H9 (cell line): ENCODE measurements at regions not wholly inside any gene's neighbourhood (a gene's known extent, or its start where the extent isn't known, plus 50 kb on each side); places are given as distances from the start of the nearest gene placed in this dataset.

Experiments
- DNase-seq: peaks from one replicate; pipeline ENCODE4 v3.0.0-alpha.2; 2017
- H2AFZ ChIP-seq: one replicate; pipeline ENCODE4 v1.6.1; 2013; ENCODE audit warnings: mild to moderate bottlenecking, low read length, control low read depth, moderate library complexity
- H2AK5ac ChIP-seq: 2 replicates; pipeline ENCODE4 v1.6.1; 2013; ENCODE audit warnings: low read length, control low read depth, mixed read lengths; ENCODE audit not compliant: insufficient read length
- H2BK120ac ChIP-seq: one replicate; pipeline ENCODE4 v1.6.1; 2013; ENCODE audit warnings: low read depth, mild to moderate bottlenecking, low read length, control low read depth, inconsistent platforms; ENCODE audit not compliant: poor library complexity, severe bottlenecking
- H2BK12ac ChIP-seq: 2 replicates; pipeline ENCODE4 v1.6.1; 2013; ENCODE audit warnings: low read length, control low read depth, mixed read lengths, low read depth; ENCODE audit not compliant: insufficient read length
- H2BK15ac ChIP-seq: 2 replicates; pipeline ENCODE4 v1.6.1; 2013; ENCODE audit warnings: low read depth, low read length, control low read depth
- H2BK20ac ChIP-seq: one replicate; pipeline ENCODE4 v1.6.1; 2013; ENCODE audit warnings: low read depth, mild to moderate bottlenecking, low read length, control low read depth, inconsistent platforms; ENCODE audit not compliant: poor library complexity, severe bottlenecking
- H2BK5ac ChIP-seq: 2 replicates; pipeline ENCODE4 v1.6.1; 2013; ENCODE audit warnings: low read length, control low read depth, mixed read lengths; ENCODE audit not compliant: insufficient read length
- H3K14ac ChIP-seq: 2 replicates; pipeline ENCODE4 v1.6.1; 2013; ENCODE audit warnings: low read length, control low read depth; ENCODE audit not compliant: insufficient read depth
- H3K18ac ChIP-seq: 2 replicates; pipeline ENCODE4 v1.6.1; 2013; ENCODE audit warnings: low read depth, mild to moderate bottlenecking, mixed read lengths, low read length, control low read depth; ENCODE audit not compliant: insufficient read length
- H3K23ac ChIP-seq: 2 replicates; pipeline ENCODE4 v1.6.1; 2013; ENCODE audit warnings: low read length, control low read depth, mixed read lengths, low read depth; ENCODE audit not compliant: insufficient read length
- H3K23me2 ChIP-seq: 2 replicates; pipeline ENCODE4 v1.6.1; 2013; ENCODE audit warnings: low read depth, mild to moderate bottlenecking, mixed read lengths, low read length, control low read depth; ENCODE audit not compliant: insufficient read length, poor library complexity, severe bottlenecking
- H3K27ac ChIP-seq: 2 replicates; pipeline ENCODE4 v1.5.1; 2013; ENCODE audit warnings: low read length, control low read depth, mixed read lengths, low read depth; ENCODE audit not compliant: insufficient read length
- H3K27me3 ChIP-seq: 2 replicates; pipeline ENCODE4 v1.6.1; 2013; ENCODE audit warnings: low read length, control low read depth, inconsistent platforms; ENCODE audit not compliant: insufficient read depth
- H3K4ac ChIP-seq: 2 replicates; pipeline ENCODE4 v1.6.1; 2013; ENCODE audit warnings: low read depth, mild to moderate bottlenecking, control low read depth, inconsistent platforms, low read length, moderate library complexity
- H3K4me1 ChIP-seq: 2 replicates; pipeline ENCODE4 v1.6.1; 2013; ENCODE audit warnings: low read length, control low read depth, inconsistent platforms; ENCODE audit not compliant: insufficient read depth
- H3K4me2 ChIP-seq: 2 replicates; pipeline ENCODE4 v1.6.1; 2013; ENCODE audit warnings: low read length, control low read depth, mixed read lengths; ENCODE audit not compliant: insufficient read length, insufficient read depth
- H3K56ac ChIP-seq: 2 replicates; pipeline ENCODE4 v1.6.1; 2013; ENCODE audit warnings: low read depth, mild to moderate bottlenecking, mixed read lengths, low read length, control low read depth; ENCODE audit not compliant: insufficient read length
- H3K79me1 ChIP-seq: 2 replicates; pipeline ENCODE4 v1.6.1; 2013; ENCODE audit warnings: low read depth, mild to moderate bottlenecking, moderate library complexity, low read length, control low read depth, inconsistent platforms; ENCODE audit not compliant: insufficient read depth, poor library complexity, severe bottlenecking
- H3K79me2 ChIP-seq: 2 replicates; pipeline ENCODE4 v1.6.1; 2013; ENCODE audit warnings: low read length, control low read depth, inconsistent platforms; ENCODE audit not compliant: insufficient read depth
- H3K9ac ChIP-seq: 2 replicates; pipeline ENCODE4 v1.6.1; 2013; ENCODE audit warnings: low read length, control low read depth, mixed read lengths; ENCODE audit not compliant: insufficient read length; ENCODE audit errors: extremely low read depth
- H3K9me3 ChIP-seq: one replicate; pipeline ENCODE4 v1.6.1; 2013; ENCODE audit warnings: low read depth, low read length, inconsistent platforms; ENCODE audit not compliant: control insufficient read depth
- H3T11ph ChIP-seq: one replicate; pipeline ENCODE4 v1.6.1; 2013; ENCODE audit warnings: mild to moderate bottlenecking, low read length, control low read depth, inconsistent platforms
- H4K20me1 ChIP-seq: one replicate; pipeline ENCODE4 v1.6.1; 2013; ENCODE audit not compliant: control insufficient read depth, insufficient read length, insufficient read depth
- H4K5ac ChIP-seq: 2 replicates; pipeline ENCODE4 v1.6.1; 2013; ENCODE audit warnings: low read depth, mild to moderate bottlenecking, mixed read lengths, low read length, control low read depth; ENCODE audit not compliant: insufficient read length
- H4K8ac ChIP-seq: replicated peaks from 2 replicates; pipeline ENCODE4 v1.6.1; 2013; ENCODE audit warnings: low read length, control low read depth, mixed read lengths, low read depth; ENCODE audit not compliant: insufficient read length
- H4K91ac ChIP-seq: 2 replicates; pipeline ENCODE4 v1.6.1; 2013; ENCODE audit warnings: low read depth, mild to moderate bottlenecking, moderate library complexity, mixed read lengths, low read length, control low read depth; ENCODE audit not compliant: insufficient read length
- H3K27ac Mint-ChIP-seq, 3 experiments: 2 replicates in 2 of 3; 3 replicates in 1 of 3; pipeline ENCODE4 v1.8.0; 2020 to 2021; ENCODE audit warnings: mixed read lengths in 3 of 3, mild to moderate bottlenecking in 1 of 3, moderate library complexity in 1 of 3
- H3K27me3 Mint-ChIP-seq: 2 replicates; pipeline ENCODE4 v1.8.0; 2021; ENCODE audit warnings: low read depth, mild to moderate bottlenecking, moderate library complexity, mixed read lengths
- H3K36me3 Mint-ChIP-seq, 3 experiments: 2 replicates in 2 of 3; 3 replicates in 1 of 3; pipeline ENCODE4 v1.8.0; 2020 to 2021; ENCODE audit warnings: low read depth in 3 of 3, mixed read lengths in 3 of 3; ENCODE audit not compliant: insufficient read depth in 1 of 3
- H3K4me1 Mint-ChIP-seq, 2 experiments: 2 replicates each; pipeline ENCODE4 v1.8.0; 2020; ENCODE audit warnings: mixed read lengths in 2 of 2
- H3K4me3 Mint-ChIP-seq, 2 experiments: 2 replicates in 1 of 2; 3 replicates in 1 of 2; pipeline ENCODE4 v1.8.0; 2020 to 2021; ENCODE audit warnings: mild to moderate bottlenecking in 2 of 2, mixed read lengths in 2 of 2, moderate library complexity in 1 of 2
- H3K9me3 Mint-ChIP-seq, 2 experiments: 2 replicates in 1 of 2; 3 replicates in 1 of 2; pipeline ENCODE4 v1.8.0; 2020; ENCODE audit warnings: mild to moderate bottlenecking in 2 of 2, mixed read lengths in 2 of 2, moderate library complexity in 1 of 2
- WGBS: extraction: QIAGEN DNeasy Blood & Tissue Kit; methylation state at CpG from one replicate; pipeline ENCODE4 v1.1.7; 2013; ENCODE audit warnings: missing lambda C conversion rate, low lambda C conversion rate, mixed read lengths; ENCODE audit not compliant: insufficient read length; ENCODE audit errors: extremely low coverage; 5-methylcytosine and 5-hydroxymethylcytosine counted together
- TF ChIP-seq, protein P1 (sequence below): fragments of 200-600 bp; sonication (generic); conservative IDR thresholded peaks from 3 replicates; pipeline ENCODE4 v1.8.0; 2021; ENCODE audit warnings: antibody characterized with exemption, mild to moderate bottlenecking

DNA sequence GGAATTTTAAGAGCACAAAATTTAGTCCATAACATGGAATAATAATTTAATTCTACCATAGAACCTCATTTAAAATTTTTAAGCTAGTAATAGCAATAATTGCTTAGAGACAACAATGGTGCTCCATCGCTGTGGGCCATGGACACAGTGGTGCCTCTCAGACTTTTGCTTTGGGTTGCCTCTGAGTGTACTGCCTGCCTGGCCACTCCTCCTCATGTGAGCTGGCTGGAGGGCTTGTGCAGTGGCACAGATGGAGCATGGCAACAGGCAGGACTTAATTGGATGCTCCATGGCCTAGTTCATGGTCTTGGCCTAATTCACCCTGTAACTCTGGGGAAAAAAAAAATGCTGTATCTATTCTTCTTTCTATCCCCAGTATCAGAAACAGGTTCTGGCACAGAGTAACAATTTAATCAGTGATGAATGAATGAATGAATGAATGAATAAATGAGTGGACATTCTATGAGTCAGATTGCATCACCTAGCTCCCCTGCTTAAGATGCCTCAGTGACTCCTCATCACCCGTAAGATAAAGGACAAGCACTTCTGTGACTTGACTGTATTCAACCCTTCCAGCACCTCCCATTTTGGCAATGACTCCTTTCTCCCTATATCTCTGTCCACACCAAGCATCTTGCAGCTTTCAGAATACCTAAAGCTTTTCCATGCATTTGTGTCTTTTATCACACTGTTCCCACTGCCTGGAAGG is 211.8 kb upstream of the SLC14A2 start:
- Histone ChIP-seq H2AFZ (no peak overlapping the region), H3K18ac (no peak overlapping the region), H3K14ac (no peak overlapping the region), H3K4me1 (no peaks in the 10 kb centered on the region), H3K4me2 (no peak overlapping the region), H4K91ac (no peak overlapping the region), H3K27ac (no peak overlapping the region), H3K23ac (no peak overlapping the region), H4K5ac (no peak overlapping the region), H3T11ph (no peak overlapping the region), H2BK120ac (no peak overlapping the region), H3K79me1 (no peaks in the 10 kb centered on the region), H4K8ac (no peak overlapping the region), H3K79me2 (no peaks in the 10 kb centered on the region), H3K56ac (no peak overlapping the region), H3K23me2 (no peaks in the 10 kb centered on the region), H2BK5ac (no peak overlapping the region), H2BK20ac (no peak overlapping the region), H3K9ac (no peak overlapping the region), H4K20me1 (no peaks in the 10 kb centered on the region), H3K4ac (no peak overlapping the region), H2AK5ac (no peak overlapping the region), H2BK15ac (no peak overlapping the region), H3K9me3 (no peaks in the 10 kb centered on the region), H3K27me3 (no peaks in the 10 kb centered on the region), H2BK12ac (no peak overlapping the region)
- no peak overlapping the region for H3K27ac Mint-ChIP-seq
- no CpG with 5 or more reads among the region's 2 CpGs for WGBS
- H3K9me3 Mint-ChIP-seq, result peaks cover 0 to 7% of the 10 kb centered on the region in 2 experiments; a peak in 2 of 5 replicates
- H3K4me3 Mint-ChIP-seq, result no peak overlapping the region
- H3K36me3 Mint-ChIP-seq, result no peaks in the 10 kb centered on the region
- H3K27me3 Mint-ChIP-seq, result no peaks in the 10 kb centered on the region
- TF ChIP-seq, protein P1, sequence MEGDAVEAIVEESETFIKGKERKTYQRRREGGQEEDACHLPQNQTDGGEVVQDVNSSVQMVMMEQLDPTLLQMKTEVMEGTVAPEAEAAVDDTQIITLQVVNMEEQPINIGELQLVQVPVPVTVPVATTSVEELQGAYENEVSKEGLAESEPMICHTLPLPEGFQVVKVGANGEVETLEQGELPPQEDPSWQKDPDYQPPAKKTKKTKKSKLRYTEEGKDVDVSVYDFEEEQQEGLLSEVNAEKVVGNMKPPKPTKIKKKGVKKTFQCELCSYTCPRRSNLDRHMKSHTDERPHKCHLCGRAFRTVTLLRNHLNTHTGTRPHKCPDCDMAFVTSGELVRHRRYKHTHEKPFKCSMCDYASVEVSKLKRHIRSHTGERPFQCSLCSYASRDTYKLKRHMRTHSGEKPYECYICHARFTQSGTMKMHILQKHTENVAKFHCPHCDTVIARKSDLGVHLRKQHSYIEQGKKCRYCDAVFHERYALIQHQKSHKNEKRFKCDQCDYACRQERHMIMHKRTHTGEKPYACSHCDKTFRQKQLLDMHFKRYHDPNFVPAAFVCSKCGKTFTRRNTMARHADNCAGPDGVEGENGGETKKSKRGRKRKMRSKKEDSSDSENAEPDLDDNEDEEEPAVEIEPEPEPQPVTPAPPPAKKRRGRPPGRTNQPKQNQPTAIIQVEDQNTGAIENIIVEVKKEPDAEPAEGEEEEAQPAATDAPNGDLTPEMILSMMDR, result no peak
- DNase-seq, result no peak
- no peaks in the 10 kb centered on the region for H3K4me1 Mint-ChIP-seq
